ENCODE measurements at regions not wholly inside any gene's neighbourhood (a gene's known extent, or its start where the extent isn't known, plus 50 kb on each side); places are given as distances from the start of the nearest gene placed in this dataset.

- peaks cover 17% of the 10 kb centered on the region for H3K27me3 Mint-ChIP-seq (ENCODE audit: low read depth)
- Histone ChIP-seq H3K14ac (ENCODE audit: insufficient read depth, low read length) (no peak overlapping the region), H3K56ac (ENCODE audit: insufficient read length, low read depth, low read length) (no peak overlapping the region), H3K9ac (ENCODE audit: extremely low read depth, insufficient read length, low read length) (no peak overlapping the region), H3K4ac (ENCODE audit: low read depth, low read length) (no peak overlapping the region), H3K79me1 (ENCODE audit: insufficient read depth, low read depth, low read length, poor library complexity, severe bottlenecking) (no peaks in the 10 kb centered on the region), H2AK5ac (ENCODE audit: insufficient read length, low read length) (no peak overlapping the region), H2BK5ac (ENCODE audit: insufficient read length, low read length) (no peak overlapping the region), H3K27me3 (ENCODE audit: insufficient read depth, low read length) (no peaks in the 10 kb centered on the region), H2BK12ac (ENCODE audit: insufficient read length, low read depth, low read length) (no peak overlapping the region), H3K23ac (ENCODE audit: insufficient read length, low read depth, low read length) (no peak overlapping the region), H4K20me1 (ENCODE audit: control insufficient read depth, insufficient read depth, insufficient read length) (no peaks in the 10 kb centered on the region), H2AFZ (ENCODE audit: low read length) (no peak overlapping the region), H2BK120ac (ENCODE audit: low read depth, low read length, poor library complexity, severe bottlenecking) (no peak overlapping the region), H4K8ac (replicated peaks; ENCODE audit: insufficient read length, low read depth, low read length) (no peak overlapping the region), H4K91ac (ENCODE audit: insufficient read length, low read depth, low read length) (no peak overlapping the region), H3K18ac (ENCODE audit: insufficient read length, low read depth, low read length) (no peak overlapping the region), H4K5ac (ENCODE audit: insufficient read length, low read depth, low read length) (no peak overlapping the region), H3K27ac (ENCODE audit: insufficient read length, low read depth, low read length) (no peak overlapping the region), H3K79me2 (ENCODE audit: insufficient read depth, low read length) (no peaks in the 10 kb centered on the region), H3T11ph (ENCODE audit: low read length) (no peak overlapping the region), H2BK20ac (ENCODE audit: low read depth, low read length, poor library complexity, severe bottlenecking) (no peak overlapping the region), H3K4me1 (ENCODE audit: insufficient read depth, low read length) (no peaks in the 10 kb centered on the region), H2BK15ac (ENCODE audit: low read depth, low read length) (no peak overlapping the region), H3K23me2 (ENCODE audit: insufficient read length, low read depth, low read length, poor library complexity, severe bottlenecking) (no peaks in the 10 kb centered on the region), H3K4me2 (ENCODE audit: insufficient read depth, insufficient read length, low read length) (no peak overlapping the region), H3K9me3 (ENCODE audit: control insufficient read depth, low read depth, low read length) (no peaks in the 10 kb centered on the region)
- no peaks in the 10 kb centered on the region for H3K4me1 Mint-ChIP-seq
- no peak for DNase-seq
- H3K4me3 Mint-ChIP-seq = no peak overlapping the region
- WGBS (ENCODE audit: extremely low coverage, insufficient read length, low lambda C conversion rate) = no CpG with 5 or more reads among the region's 4 CpGs
- peaks cover 28 to 31% of the 10 kb centered on the region in 2 experiments for H3K9me3 Mint-ChIP-seq
- no peak overlapping the region for H3K27ac Mint-ChIP-seq
- H3K36me3 Mint-ChIP-seq (ENCODE audit: insufficient read depth in 1 of 3, low read depth in 3 of 3) = peaks cover 3 to 9% (median 5%) of the 10 kb centered on the region in 3 experiments; a peak in 5 of 7 replicates
- TF ChIP-seq CTCF (conservative IDR thresholded peaks at IDR 0.05) = no peak
Measured at GRCh38 chr22:26816726-26817125, 159.3 kb downstream of the MIAT start.
